ENCODE measurements at regions not wholly inside any gene's neighbourhood (a gene's known extent, or its start where the extent isn't known, plus 50 kb on each side); places are given as distances from the start of the nearest gene placed in this dataset.

DNA sequence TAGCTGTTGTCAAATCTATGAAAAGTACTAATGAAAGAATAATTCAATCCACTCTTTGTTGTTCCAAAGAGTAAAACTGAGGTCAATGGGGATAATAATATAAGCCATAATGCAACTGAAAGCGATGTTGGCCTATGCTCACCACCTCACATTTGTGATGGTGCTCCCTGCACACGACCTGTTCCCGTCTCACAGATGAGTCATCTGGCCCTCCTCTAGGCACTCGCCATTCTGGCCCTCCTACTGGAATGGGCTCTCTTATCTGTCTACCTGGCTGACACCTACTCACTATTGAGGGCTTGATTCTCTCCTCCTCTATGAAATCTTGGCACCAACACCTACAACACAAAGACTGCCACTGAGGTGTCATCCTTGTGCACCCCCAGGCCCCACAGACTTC is 585.9 kb upstream of the ID2 start:
- H3K4me3 ChIP-seq (IDR thresholded peaks at IDR 0.05; ENCODE audit: insufficient read depth, low read depth, low read length): no peak overlapping the region
- no peak overlapping the region for H3K27ac ChIP-seq
- no peak overlapping the region for H3K4me2 ChIP-seq
- no peaks in the 10 kb centered on the region for H3K4me1 ChIP-seq (ENCODE audit: low read depth, poor library complexity, severe bottlenecking)
- H4K20me1 ChIP-seq (ENCODE audit: insufficient read depth): no peaks in the 10 kb centered on the region
- H3K79me2 ChIP-seq (ENCODE audit: insufficient read depth, low read depth): no peaks in the 10 kb centered on the region
- TF ChIP-seq, protein P1, sequence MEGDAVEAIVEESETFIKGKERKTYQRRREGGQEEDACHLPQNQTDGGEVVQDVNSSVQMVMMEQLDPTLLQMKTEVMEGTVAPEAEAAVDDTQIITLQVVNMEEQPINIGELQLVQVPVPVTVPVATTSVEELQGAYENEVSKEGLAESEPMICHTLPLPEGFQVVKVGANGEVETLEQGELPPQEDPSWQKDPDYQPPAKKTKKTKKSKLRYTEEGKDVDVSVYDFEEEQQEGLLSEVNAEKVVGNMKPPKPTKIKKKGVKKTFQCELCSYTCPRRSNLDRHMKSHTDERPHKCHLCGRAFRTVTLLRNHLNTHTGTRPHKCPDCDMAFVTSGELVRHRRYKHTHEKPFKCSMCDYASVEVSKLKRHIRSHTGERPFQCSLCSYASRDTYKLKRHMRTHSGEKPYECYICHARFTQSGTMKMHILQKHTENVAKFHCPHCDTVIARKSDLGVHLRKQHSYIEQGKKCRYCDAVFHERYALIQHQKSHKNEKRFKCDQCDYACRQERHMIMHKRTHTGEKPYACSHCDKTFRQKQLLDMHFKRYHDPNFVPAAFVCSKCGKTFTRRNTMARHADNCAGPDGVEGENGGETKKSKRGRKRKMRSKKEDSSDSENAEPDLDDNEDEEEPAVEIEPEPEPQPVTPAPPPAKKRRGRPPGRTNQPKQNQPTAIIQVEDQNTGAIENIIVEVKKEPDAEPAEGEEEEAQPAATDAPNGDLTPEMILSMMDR (conservative IDR thresholded peaks at IDR 0.05; ENCODE audit: low read depth, low read length): no peak
- no peak overlapping the region for H2AFZ ChIP-seq (ENCODE audit: low read depth)
- H3K27me3 ChIP-seq (ENCODE audit: insufficient read depth, low read depth): no peaks in the 10 kb centered on the region
- H3K36me3 ChIP-seq (ENCODE audit: insufficient read depth): no peaks in the 10 kb centered on the region
- no peak overlapping the region for H3K9ac ChIP-seq

DNA sequence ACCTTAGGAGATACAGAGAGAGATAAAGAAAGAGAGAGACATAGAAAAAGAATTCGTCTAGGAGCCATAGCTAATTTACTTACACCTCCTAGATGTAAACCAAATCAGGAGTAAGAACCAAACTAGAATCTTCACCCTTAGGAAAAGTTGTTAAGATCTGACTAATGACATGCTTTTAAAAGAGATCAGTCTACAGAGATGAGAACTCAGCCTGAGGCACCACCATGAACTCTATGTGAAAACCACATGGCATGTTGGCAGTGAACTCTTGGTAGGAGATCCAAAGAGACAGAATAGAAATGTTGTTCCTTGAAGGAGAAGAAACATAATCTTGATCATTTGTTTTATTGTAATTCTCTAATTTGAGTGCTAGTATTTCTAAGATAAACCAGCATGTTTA is 585.4 kb upstream of the ID2 start:
- Histone ChIP-seq H3K4me1 (ENCODE audit: low read depth, poor library complexity, severe bottlenecking) (no peaks in the 10 kb centered on the region), H2AFZ (ENCODE audit: low read depth) (no peak overlapping the region), H3K27ac (no peak overlapping the region), H3K4me2 (no peak overlapping the region), H4K20me1 (ENCODE audit: insufficient read depth) (no peaks in the 10 kb centered on the region), H3K4me3 (IDR thresholded peaks at IDR 0.05; ENCODE audit: insufficient read depth, low read depth, low read length) (no peak overlapping the region), H3K36me3 (ENCODE audit: insufficient read depth) (no peaks in the 10 kb centered on the region), H3K9ac (no peak overlapping the region), H3K27me3 (ENCODE audit: insufficient read depth, low read depth) (no peaks in the 10 kb centered on the region), H3K79me2 (ENCODE audit: insufficient read depth, low read depth) (no peaks in the 10 kb centered on the region)
- TF ChIP-seq, protein P1 (conservative IDR thresholded peaks at IDR 0.05; ENCODE audit: low read depth, low read length): no peak

DNA sequence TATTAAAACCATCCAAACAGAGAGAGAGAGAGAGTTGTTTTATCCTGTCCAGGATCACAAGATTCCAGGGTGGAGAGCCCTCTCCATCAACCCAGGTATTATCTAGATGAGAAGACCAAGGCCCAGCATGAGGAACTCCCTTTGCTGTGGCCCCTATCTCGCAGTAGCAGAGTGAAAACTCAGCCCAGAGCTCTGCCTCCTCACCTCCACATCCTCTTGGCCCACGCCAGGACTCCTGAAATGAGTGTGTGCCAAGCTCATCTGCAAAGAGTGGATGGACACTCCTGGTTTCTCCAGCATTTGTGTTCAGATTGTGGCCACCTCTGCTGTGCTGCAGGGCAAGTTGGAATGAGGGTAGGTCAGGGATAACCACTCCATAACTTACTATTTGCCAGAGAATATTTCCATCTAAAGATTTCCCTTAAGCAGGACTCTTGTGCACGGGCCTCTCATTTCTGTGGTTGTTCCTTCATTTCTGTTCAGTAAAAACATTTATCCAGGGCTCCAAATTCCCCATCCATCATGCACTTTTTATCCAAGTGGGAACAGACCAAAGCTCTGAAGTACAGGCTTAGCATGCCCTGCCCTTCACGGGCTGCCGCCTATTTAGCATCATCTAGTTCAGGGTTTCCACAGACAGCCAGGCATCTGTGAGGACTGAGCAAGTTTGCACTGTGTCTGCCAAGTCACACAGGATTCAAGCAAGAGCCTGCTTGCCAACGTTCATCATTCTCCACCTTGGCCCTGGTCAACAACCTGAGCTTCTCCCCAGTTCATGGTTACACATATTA is 583.2 kb upstream of the ID2 start:
- Histone ChIP-seq H3K4me2 (no peak overlapping the region), H2AFZ (ENCODE audit: low read depth) (no peak overlapping the region)
- TF ChIP-seq, protein P1 (conservative IDR thresholded peaks at IDR 0.05; ENCODE audit: low read depth, low read length): no peak

GRCh38 chr2:8099267-8099582 is 582.6 kb upstream of the ID2 start:
- TF ChIP-seq, protein P1 (conservative IDR thresholded peaks at IDR 0.05; ENCODE audit: low read depth, low read length): no peak
- Histone ChIP-seq H3K27me3 (ENCODE audit: insufficient read depth, low read depth) (no peaks in the 10 kb centered on the region), H3K4me3 (IDR thresholded peaks at IDR 0.05; ENCODE audit: insufficient read depth, low read depth, low read length) (no peak overlapping the region), H3K36me3 (ENCODE audit: insufficient read depth) (no peaks in the 10 kb centered on the region), H2AFZ (ENCODE audit: low read depth) (no peak overlapping the region), H4K20me1 (ENCODE audit: insufficient read depth) (no peaks in the 10 kb centered on the region), H3K9ac (no peak overlapping the region), H3K4me1 (ENCODE audit: low read depth, poor library complexity, severe bottlenecking) (no peaks in the 10 kb centered on the region), H3K79me2 (ENCODE audit: insufficient read depth, low read depth) (no peaks in the 10 kb centered on the region), H3K4me2 (no peak overlapping the region), H3K27ac (no peak overlapping the region)

More for the DNA sequence above, 583.2 kb upstream of the ID2 start:
- no peaks in the 10 kb centered on the region for H3K4me1 ChIP-seq (ENCODE audit: low read depth, poor library complexity, severe bottlenecking)
- no peaks in the 10 kb centered on the region for H3K27me3 ChIP-seq (ENCODE audit: insufficient read depth, low read depth)
- no peaks in the 10 kb centered on the region for H3K36me3 ChIP-seq (ENCODE audit: insufficient read depth)
- H4K20me1 ChIP-seq (ENCODE audit: insufficient read depth): no peaks in the 10 kb centered on the region
- H3K4me3 ChIP-seq (IDR thresholded peaks at IDR 0.05; ENCODE audit: insufficient read depth, low read depth, low read length): no peak overlapping the region
- H3K79me2 ChIP-seq (ENCODE audit: insufficient read depth, low read depth): no peaks in the 10 kb centered on the region
- H3K9ac ChIP-seq: no peak overlapping the region
- no peak overlapping the region for H3K27ac ChIP-seq

All from KMS-11 (cell line).